Transverse colon (tissue), 4 donors: ENCODE measurements at regions not wholly inside any gene's neighbourhood (a gene's known extent, or its start where the extent isn't known, plus 50 kb on each side); places are given as distances from the start of the nearest gene placed in this dataset.

ENCODE experiments used
- DNase-seq: peaks from one replicate; pipeline ENCODE4 v3.0.0-alpha.2; 2019
- H3K27ac ChIP-seq, 4 donors: fragments of 200-600 bp; sonication (generic); 2 replicates each; pipeline ENCODE4 v1.5.1; 2016 to 2018; ENCODE audit warnings: inconsistent platforms in 4 of 4
- H3K27me3 ChIP-seq: fragments of 200-600 bp; sonication (generic); 2 replicates; pipeline ENCODE4 v1.5.1; 2017; ENCODE audit warnings: inconsistent platforms
- H3K36me3 ChIP-seq, 4 donors: fragments of 200-600 bp; sonication (generic); 2 replicates each; pipeline ENCODE4 v1.5.1; 2017 to 2019; ENCODE audit warnings: inconsistent platforms in 4 of 4
- H3K4me1 ChIP-seq, 4 donors: fragments of 200-600 bp; sonication (generic); 2 replicates each; pipeline ENCODE4 v1.5.1; 2017 to 2020; ENCODE audit warnings: inconsistent platforms in 4 of 4
- H3K4me3 ChIP-seq, 4 donors: fragments of 200-600 bp; sonication (generic); 1 replicate in 1 of 4; 2 replicates in 3 of 4; pipeline versions ENCODE4 v1.5.1 to v1.6.1; 2017 to 2019; ENCODE audit warnings: inconsistent platforms in 4 of 4
- H3K9me3 ChIP-seq, 2 donors: fragments of 200-600 bp; sonication (generic); 2 replicates each; pipeline ENCODE4 v1.5.1; 2017 to 2019; ENCODE audit warnings: inconsistent platforms in 2 of 2
- EP300 ChIP-seq: sonication (generic); formaldehyde crosslinking; IDR thresholded peaks from one replicate; pipeline ENCODE4 v1.6.1; 2017; ENCODE audit warnings: antibody characterized with exemption, low read depth
- POLR2A ChIP-seq: fragments of 450-650 bp; IDR thresholded peaks from one replicate; pipeline ENCODE4 v1.6.1; 2016; ENCODE audit warnings: antibody characterized with exemption, mild to moderate bottlenecking, moderate library complexity
- POLR2AphosphoS5 ChIP-seq, 3 donors: sonication (generic); formaldehyde crosslinking; IDR thresholded peaks; one replicate each; pipeline ENCODE4 v1.6.1; 2016; ENCODE audit warnings: antibody characterized with exemption in 3 of 3
- WGBS, 2 donors: methylation state at CpG; one replicate each; pipeline ENCODE4 v1.1.5; 2018; ENCODE audit warnings: low coverage in 1 of 2; 5-methylcytosine and 5-hydroxymethylcytosine counted together
- in situ Hi-C, 4 donors: fragments of 200-750 bp; cut with MboI; loops; one replicate each; pipeline versions ENCODE4 v1.15.0 to v1.15.1; 2017; ENCODE audit warnings: low sequenced_read_pairs in 3 of 4, low pct_ligation_motif_present in 1 of 4, low pct_unique_long_range_greater_than_20kb in 1 of 4
- intact Hi-C: fragments of 100-400 bp; cut with DNase I; formaldehyde crosslinking; loops from one replicate; pipeline ENCODE4 v1.15.1; 2023; ENCODE audit warnings: low total_unique reads
- TF ChIP-seq, protein P1 (sequence below), 5 experiments: fragments of 200-600 bp in 3 of 5; fragments of 450-650 bp in 2 of 5; sonication (generic) in 3 of 5; IDR thresholded peaks; 1 replicate in 2 of 5; 2 replicates in 3 of 5; pipeline ENCODE4 v1.5.1; 2016 to 2017; ENCODE audit warnings: antibody characterized with exemption in 5 of 5, inconsistent platforms in 3 of 5, mild to moderate bottlenecking in 2 of 5, moderate library complexity in 1 of 5

DNA sequence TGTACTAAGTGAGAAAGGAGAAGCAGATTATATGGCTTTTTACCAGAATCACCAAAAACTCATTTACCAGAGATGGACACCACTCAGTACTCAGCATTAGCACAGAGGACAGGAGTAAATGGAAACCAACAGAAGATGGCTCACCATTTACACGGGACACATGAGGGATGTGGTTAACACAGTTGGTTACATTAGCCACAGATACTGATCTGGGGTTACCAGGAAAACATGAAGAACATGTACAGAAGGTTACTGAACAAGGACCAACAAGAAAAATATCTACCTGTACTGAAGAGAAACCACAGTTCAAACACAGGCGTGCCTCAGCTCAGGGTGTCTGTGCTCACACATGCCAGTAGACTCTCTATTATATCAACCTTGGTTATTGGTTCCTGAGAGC is 1285.8 kb upstream of the SORCS1 start:
- WGBS, 2 donors = 74% methylated on average over 2 of the region's 2 CpGs; no CpG with 5 or more reads in 1 of the 2 donors
- Histone ChIP-seq H3K4me3 (no peak overlapping the region), H3K4me1 (no peaks in the 10 kb centered on the region), H3K36me3 (no peaks in the 10 kb centered on the region), H3K27me3 (no peaks in the 10 kb centered on the region), H3K27ac (no peak overlapping the region), H3K9me3 (no peaks in the 10 kb centered on the region)
- intact Hi-C loops (no loop called here), in situ Hi-C loops (no loop called here)
- DNase-seq = no peak
- TF ChIP-seq POLR2AphosphoS5 (IDR thresholded peaks at IDR 0.05) = no peak
- TF ChIP-seq POLR2A = no peak
- TF ChIP-seq EP300 = no peak
- TF ChIP-seq, protein P1, sequence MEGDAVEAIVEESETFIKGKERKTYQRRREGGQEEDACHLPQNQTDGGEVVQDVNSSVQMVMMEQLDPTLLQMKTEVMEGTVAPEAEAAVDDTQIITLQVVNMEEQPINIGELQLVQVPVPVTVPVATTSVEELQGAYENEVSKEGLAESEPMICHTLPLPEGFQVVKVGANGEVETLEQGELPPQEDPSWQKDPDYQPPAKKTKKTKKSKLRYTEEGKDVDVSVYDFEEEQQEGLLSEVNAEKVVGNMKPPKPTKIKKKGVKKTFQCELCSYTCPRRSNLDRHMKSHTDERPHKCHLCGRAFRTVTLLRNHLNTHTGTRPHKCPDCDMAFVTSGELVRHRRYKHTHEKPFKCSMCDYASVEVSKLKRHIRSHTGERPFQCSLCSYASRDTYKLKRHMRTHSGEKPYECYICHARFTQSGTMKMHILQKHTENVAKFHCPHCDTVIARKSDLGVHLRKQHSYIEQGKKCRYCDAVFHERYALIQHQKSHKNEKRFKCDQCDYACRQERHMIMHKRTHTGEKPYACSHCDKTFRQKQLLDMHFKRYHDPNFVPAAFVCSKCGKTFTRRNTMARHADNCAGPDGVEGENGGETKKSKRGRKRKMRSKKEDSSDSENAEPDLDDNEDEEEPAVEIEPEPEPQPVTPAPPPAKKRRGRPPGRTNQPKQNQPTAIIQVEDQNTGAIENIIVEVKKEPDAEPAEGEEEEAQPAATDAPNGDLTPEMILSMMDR (IDR thresholded peaks at IDR 0.05) = no peak

DNA sequence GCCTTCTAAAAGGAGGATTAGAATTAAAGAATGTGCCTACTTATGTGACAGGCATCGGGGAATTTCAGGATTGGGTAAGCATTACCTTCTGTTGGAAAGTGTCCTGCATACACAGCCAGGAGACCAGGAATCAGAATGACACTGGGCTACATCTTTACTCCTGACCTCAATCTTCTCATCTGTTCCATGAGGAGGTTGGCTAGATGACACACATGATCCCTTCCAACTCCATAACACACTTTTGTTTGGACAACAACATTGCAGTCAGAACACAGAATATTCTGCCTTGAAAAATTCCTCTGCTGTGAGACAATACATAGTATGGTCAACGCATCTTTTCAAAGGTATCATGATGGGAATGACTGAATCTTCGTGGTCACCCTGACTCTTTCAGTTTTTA is 1281.2 kb upstream of the SORCS1 start:
- Histone ChIP-seq H3K4me3 (no peak overlapping the region), H3K4me1 (no peaks in the 10 kb centered on the region), H3K36me3 (no peaks in the 10 kb centered on the region), H3K9me3 (no peaks in the 10 kb centered on the region), H3K27me3 (no peaks in the 10 kb centered on the region), H3K27ac (no peak overlapping the region)
- TF ChIP-seq POLR2AphosphoS5 (IDR thresholded peaks at IDR 0.05) (no peak), POLR2A (no peak), EP300 (no peak)
- TF ChIP-seq, protein P1 (IDR thresholded peaks at IDR 0.05) = no peak
- in situ Hi-C loops = no loop called here
- DNase-seq = no peak
- WGBS, 2 donors = 73 to 85% methylated on average over 3 of the region's 3 CpGs
- intact Hi-C loops = no loop called here

DNA sequence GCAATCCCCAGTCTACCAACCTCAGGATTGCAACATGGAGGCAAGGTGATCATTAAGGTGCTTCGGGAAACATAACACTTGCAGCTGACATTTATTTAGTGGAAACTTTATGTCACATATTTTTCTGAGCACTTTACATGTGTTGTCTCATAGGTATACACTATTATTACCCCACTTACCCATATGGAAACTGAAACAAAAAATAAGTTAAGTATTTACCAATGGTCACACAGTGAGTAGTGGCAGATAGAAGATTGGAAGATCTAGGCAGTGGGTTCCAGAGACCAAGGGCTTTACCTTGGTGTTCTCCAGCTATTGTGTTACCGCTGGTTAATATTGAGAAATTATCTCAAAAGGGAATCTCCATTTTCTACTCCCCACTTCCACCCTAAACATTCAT is 1279.1 kb upstream of the SORCS1 start:
- in situ Hi-C loops = no loop called here
- Histone ChIP-seq H3K9me3 (no peaks in the 10 kb centered on the region), H3K4me1 (no peaks in the 10 kb centered on the region), H3K4me3 (no peak overlapping the region), H3K27me3 (no peaks in the 10 kb centered on the region), H3K27ac (no peak overlapping the region), H3K36me3 (no peaks in the 10 kb centered on the region)
- intact Hi-C loops = no loop called here
- WGBS, 2 donors = 91 to 100% methylated on average over 2 of the region's 2 CpGs
- TF ChIP-seq POLR2AphosphoS5 (IDR thresholded peaks at IDR 0.05) = no peak
- TF ChIP-seq EP300 = no peak
- TF ChIP-seq, protein P1 (IDR thresholded peaks at IDR 0.05) = no peak
- no peak for TF ChIP-seq POLR2A
- no peak for DNase-seq

DNA sequence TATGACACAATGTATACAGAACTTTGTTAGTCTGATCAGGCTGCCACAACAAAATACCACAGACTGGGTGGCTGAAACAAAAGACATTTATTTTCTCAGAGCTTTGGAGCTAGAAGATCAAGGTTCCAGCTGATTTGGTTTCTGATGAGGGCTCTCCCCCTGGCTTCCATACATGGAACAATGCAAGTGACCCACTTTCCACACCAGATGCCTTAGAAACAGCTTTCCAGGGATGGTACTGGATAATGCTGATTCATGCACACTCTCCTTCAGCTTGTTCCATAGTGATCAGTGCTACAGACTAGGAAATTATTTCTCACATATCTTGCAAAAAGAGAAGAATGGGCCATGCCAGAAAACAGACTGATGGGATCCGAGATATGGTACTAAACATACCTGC is 1274.9 kb upstream of the SORCS1 start:
- TF ChIP-seq EP300 (no peak), POLR2AphosphoS5 (IDR thresholded peaks at IDR 0.05) (no peak), POLR2A (no peak)
- TF ChIP-seq, protein P1 (IDR thresholded peaks at IDR 0.05) = no peak

More for the DNA sequence above, 1274.9 kb upstream of the SORCS1 start:
- Histone ChIP-seq H3K4me3 (no peak overlapping the region), H3K4me1 (no peaks in the 10 kb centered on the region), H3K36me3 (no peaks in the 10 kb centered on the region), H3K27me3 (no peaks in the 10 kb centered on the region), H3K9me3 (no peaks in the 10 kb centered on the region), H3K27ac (no peak overlapping the region)
- in situ Hi-C loops = no loop called here
- WGBS, 2 donors = 69 to 100% methylated on average over 1 of the region's 1 CpG
- intact Hi-C loops = no loop called here
- no peak for DNase-seq
